ENCODE measurements at regions not wholly inside any gene's neighbourhood (a gene's known extent, or its start where the extent isn't known, plus 50 kb on each side); places are given as distances from the start of the nearest gene placed in this dataset.

DNA sequence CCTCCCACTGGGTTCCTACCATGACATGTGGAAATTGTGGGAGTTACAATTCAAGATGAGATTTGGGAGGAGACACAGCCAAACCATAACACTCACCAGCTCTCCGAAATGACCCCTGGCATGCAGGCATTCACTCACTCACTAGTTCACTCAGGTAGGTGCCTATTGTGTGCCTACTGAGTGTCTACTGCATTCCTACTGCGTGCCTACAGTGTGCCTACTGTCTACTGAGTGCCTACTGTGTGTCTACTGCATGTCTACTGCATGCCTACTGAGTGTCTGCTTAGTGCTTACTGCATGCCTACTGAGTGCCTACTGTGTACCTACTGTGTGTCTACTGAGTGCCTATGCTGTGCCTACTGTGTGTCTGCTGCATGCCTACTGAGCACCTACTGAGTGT lies 71.7 kb upstream of the FZD10 start:
- TF ChIP-seq GATA2 (IDR thresholded peaks at IDR 0.05; ENCODE audit: low read depth, low read length) = no peak
- no peak for TF ChIP-seq GATA3 (IDR thresholded peaks at IDR 0.05; ENCODE audit: low read depth, low read length)

DNA sequence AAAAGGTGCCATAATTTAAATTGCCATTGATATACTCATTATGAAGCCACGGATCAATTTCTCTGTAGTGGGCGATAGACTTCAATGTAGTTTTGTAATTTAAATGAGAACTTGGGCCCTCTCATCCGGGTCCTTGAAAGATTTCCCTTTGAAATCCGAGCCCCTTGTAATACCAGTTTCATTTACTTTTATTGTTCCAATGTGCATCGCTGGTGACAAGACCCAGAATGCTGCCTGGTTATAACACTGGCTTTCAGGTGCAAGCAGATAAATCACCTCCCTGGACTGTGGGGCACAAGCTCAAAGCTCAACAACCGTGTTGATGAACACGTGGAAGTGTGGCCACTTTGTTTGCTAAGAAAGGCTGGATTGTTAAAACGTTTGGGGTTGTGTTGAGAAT lies 68.9 kb upstream of the FZD10 start:
- TF ChIP-seq GATA2 (IDR thresholded peaks at IDR 0.05; ENCODE audit: low read depth, low read length) (no peak), GATA3 (IDR thresholded peaks at IDR 0.05; ENCODE audit: low read depth, low read length) (no peak)

DNA sequence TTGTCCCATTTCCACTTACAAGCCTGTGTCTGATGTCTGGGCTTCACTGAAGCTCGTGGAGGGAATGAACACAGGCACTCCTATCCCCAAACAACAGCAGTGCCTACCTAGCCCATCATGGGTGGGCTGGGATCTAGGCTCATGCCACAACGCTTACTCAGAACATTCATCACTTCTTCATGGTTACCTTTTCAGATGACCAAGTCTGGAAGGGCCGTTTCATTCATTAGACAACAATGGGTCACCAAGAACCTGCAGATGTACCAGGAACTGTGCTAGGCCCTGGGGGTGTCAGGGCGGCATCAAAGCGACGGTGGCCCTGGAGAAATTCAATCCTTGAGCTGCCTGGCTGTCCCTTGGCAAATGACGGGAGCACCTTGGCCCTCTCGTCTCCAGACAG lies 64.9 kb upstream of the FZD10 start:
- TF ChIP-seq GATA3 (IDR thresholded peaks at IDR 0.05; ENCODE audit: low read depth, low read length) (no peak), GATA2 (IDR thresholded peaks at IDR 0.05; ENCODE audit: low read depth, low read length) (no peak)

DNA sequence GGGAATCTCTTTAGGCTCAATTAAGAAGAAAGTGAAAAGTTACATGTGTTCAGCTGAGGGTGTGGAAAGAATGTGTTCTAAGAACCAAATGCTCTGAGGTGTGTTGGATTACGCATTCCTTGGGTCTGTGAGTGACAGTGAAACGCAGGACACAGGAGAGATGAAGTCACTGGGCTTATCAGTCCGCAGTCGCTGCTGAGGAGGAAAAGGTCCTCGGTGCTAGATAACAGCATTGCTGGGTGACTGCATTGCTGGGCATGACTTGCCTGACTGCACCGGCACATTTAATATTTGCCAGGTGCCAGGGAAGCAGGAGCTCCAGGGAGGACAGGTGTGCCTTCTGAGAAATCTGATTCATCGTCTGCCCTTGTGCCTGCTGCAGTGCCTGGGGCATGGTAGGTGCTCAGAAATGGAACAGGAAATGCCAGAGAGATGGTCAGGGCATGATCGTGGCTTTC lies 64.4 kb upstream of the FZD10 start:
- TF ChIP-seq GATA2 (IDR thresholded peaks at IDR 0.05; ENCODE audit: low read depth, low read length) (no peak), GATA3 (IDR thresholded peaks at IDR 0.05; ENCODE audit: low read depth, low read length) (no peak)

DNA sequence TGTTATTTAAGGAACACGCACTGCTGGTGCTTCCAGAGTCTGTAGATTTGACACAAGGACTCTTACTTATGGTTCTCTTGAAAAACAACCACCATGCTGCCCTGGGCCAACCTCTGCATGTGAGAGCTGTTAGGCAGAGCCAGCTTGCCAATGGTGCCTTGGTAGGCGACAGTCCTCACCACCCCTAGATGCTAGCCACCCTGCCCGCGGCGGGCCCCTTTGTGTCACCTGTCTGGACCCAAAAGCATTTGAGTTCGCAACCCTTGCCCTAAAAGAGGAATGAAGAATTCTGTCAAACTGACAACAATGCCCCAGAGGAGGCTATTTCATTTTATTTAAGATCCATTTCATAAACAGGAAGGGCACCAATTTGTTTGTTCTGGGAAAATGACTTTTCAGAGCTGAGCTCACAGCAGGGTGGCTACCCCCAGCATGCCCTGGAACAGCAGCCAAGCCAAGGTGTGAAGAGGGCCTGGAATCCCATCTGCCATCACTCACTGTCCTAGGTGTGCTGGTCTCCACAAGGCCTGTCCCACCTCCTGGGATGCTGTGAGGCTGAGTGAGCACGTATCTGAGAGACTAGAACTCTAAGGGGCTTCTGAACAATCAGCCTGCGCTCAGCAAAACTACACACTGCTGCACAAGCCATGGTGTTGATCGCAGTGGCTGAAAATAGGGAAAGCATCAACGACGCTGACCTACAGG lies 63.8 kb upstream of the FZD10 start:
- TF ChIP-seq GATA3 (IDR thresholded peaks at IDR 0.05; ENCODE audit: low read depth, low read length) (no peak), GATA2 (IDR thresholded peaks at IDR 0.05; ENCODE audit: low read depth, low read length) (no peak)

- TF ChIP-seq GATA2 (IDR thresholded peaks at IDR 0.05; ENCODE audit: low read depth, low read length) = no peak
- TF ChIP-seq GATA3 (IDR thresholded peaks at IDR 0.05; ENCODE audit: low read depth, low read length) = no peak
Observed at GRCh38 chr12:130100634-130101362, 61.5 kb upstream of the FZD10 start.

GRCh38 chr12:130101370-130101769 lies 60.9 kb upstream of the FZD10 start:
- TF ChIP-seq GATA3 (IDR thresholded peaks at IDR 0.05; ENCODE audit: low read depth, low read length) (no peak), GATA2 (IDR thresholded peaks at IDR 0.05; ENCODE audit: low read depth, low read length) (no peak)

DNA sequence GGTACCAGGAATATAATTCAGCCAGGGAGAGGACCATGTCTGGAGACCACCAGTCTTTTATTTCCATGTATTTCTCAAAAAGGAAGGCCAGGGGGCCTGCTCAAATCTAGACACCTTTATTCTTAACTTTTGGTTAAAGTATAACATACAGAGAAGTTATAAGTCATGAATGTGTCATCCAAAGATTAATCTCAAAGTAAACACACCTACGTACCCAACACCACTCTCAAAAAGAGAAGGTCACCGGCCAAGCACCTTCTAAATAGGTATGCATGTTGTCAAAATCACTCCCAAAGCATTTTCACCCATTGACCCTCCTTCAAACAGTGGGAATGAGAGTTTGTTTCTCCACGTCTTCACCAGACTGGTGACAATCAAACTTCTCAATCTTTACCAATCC lies 60.0 kb upstream of the FZD10 start:
- TF ChIP-seq GATA2 (IDR thresholded peaks at IDR 0.05; ENCODE audit: low read depth, low read length) (no peak), GATA3 (IDR thresholded peaks at IDR 0.05; ENCODE audit: low read depth, low read length) (no peak)

GRCh38 chr12:130104571-130105106 lies 57.6 kb upstream of the FZD10 start:
- TF ChIP-seq GATA3 (IDR thresholded peaks at IDR 0.05; ENCODE audit: low read depth, low read length) (no peak), GATA2 (IDR thresholded peaks at IDR 0.05; ENCODE audit: low read depth, low read length) (no peak)

- TF ChIP-seq GATA2 (IDR thresholded peaks at IDR 0.05; ENCODE audit: low read depth, low read length) (no peak), GATA3 (IDR thresholded peaks at IDR 0.05; ENCODE audit: low read depth, low read length) (no peak)
Observed at GRCh38 chr12:130109062-130109945, 53.0 kb upstream of the FZD10 start.

DNA sequence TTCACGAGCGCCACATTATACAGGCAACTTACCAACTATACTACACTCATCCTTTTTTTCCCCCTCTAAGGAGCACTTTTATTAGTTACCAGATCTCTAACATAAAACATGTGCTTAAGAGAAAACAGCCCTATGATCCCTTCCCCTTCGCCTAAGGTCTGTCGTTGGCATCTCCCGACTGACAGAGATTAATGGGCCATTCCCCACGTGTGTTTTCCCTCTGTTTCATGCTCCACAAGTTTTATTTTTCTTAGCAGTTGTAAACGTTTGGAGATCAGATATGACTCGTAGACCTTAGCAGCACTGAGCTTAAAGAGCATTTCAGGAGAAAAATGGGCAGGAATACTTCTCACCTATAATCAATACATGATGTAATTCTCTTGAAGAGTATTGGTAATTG lies 51.4 kb upstream of the FZD10 start:
- TF ChIP-seq GATA3 (IDR thresholded peaks at IDR 0.05; ENCODE audit: low read depth, low read length) = no peak
- no peak for TF ChIP-seq GATA2 (IDR thresholded peaks at IDR 0.05; ENCODE audit: low read depth, low read length)

DNA sequence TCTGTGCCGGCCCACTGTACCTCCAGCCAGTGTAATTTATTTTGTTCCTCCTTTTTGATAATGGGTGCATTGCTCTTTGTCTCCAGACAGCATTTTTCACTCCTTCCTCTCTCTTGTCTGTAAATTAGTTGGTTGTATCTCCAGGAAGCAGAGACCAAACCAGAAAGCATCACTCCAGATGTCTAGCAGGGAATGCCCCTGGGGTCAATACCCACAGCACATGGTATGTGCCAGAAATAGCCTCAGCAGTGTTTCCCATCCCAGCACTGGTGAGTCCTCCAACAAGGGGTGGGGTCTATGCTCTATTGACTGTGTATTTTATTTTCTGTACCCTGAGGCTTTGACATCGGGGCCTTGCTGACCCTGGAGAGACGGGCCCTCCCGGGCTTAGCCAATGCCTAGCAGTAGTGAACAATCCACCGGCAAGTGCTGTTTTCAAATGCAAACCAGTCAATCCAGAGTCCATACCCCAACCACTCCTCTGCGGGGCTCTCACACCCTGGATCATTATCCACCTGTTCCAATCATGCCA lies 50.2 kb upstream of the FZD10 start:
- no peak for TF ChIP-seq GATA2 (IDR thresholded peaks at IDR 0.05; ENCODE audit: low read depth, low read length)
- no peak for TF ChIP-seq GATA3 (IDR thresholded peaks at IDR 0.05; ENCODE audit: low read depth, low read length)

Measured in SH-SY5Y (cell line).